ENCODE measurements at regions not wholly inside any gene's neighbourhood (a gene's known extent, or its start where the extent isn't known, plus 50 kb on each side); places are given as distances from the start of the nearest gene placed in this dataset.
"Not testable (repeated sequence)": the region's sequence is repeated elsewhere in the genome, so short reads cannot be mapped to it uniquely, and the experiment has no call there.

DNA sequence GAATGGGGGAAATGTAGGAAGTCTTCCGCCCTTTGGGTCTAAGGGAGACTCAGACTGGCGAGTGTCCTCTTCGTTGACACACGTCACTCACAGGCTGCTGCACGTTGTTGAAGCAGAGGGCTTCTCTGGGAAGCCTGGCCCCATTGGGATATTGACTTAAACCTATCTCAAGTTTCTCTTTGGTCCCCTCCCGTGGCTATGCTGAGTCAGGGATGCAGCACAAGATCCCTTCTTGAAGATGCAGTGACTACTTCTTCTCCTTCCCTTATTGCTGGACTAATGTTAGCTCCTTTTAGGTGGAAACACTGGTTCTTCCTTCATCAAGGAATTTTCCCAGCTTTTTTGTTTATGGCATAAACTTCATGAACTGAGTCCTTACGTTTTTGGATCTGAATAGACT lies 89.8 kb upstream of the CCDC71L start:
- FAIRE-seq = no peak

DNA sequence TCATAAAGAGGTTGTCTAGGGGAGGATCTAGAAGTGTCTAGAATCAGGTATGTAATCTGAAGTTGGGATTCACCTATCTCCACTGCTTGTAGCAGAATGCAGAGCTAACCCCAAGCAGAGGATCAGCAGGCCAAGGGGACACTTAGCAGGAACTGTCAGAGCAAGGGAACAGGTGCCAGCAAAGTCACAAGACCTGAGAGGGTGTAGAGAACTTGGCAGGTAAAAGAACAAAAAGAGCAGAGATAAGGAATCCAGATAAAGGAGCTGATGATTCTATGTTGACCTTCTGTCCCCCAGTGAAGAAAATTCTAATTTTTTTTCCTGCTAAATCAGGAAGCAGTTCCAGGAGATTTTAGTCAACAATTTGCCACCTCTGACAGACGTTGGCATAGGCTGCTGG lies 91.4 kb upstream of the CCDC71L start:
- no peak for FAIRE-seq

DNA sequence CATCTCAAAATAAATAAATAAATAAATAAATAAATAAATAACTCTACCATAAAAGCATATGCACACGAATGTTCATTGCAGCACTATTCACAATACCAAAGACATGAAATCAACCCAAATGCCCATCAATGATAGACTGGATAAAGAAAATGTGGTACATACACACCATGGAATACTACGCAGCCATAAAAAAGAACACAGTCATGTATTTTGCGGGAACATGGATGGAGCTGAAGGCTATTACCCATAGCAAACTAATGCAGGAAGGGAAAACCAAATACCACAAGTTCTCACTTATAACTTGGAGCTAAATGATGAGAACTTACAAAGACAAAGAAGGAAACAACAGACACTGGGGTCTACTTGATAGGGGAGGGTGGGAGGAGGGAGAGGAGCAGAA lies 94.1 kb upstream of the CCDC71L start:
- not testable (repeated sequence) for FAIRE-seq

DNA sequence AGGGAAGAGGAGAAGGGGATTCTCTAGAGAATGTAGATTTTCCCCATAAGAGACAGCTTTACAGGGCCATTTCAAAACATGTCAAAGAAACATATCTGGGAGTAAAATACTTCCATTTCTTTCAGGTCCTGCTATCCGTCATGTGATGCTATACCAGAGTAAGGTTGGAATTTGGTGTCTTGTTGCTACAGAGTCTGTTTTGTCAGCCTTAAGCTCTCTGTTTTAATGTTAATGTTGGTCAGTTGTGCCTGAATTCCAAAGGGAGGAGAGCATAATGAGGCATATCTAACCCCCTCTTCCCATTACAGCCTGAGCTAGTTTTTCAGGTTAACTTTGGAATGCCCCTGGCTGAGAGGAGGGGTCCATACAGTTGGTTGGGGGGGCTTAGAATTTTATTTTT lies 94.7 kb upstream of the CCDC71L start:
- FAIRE-seq = no peak

DNA sequence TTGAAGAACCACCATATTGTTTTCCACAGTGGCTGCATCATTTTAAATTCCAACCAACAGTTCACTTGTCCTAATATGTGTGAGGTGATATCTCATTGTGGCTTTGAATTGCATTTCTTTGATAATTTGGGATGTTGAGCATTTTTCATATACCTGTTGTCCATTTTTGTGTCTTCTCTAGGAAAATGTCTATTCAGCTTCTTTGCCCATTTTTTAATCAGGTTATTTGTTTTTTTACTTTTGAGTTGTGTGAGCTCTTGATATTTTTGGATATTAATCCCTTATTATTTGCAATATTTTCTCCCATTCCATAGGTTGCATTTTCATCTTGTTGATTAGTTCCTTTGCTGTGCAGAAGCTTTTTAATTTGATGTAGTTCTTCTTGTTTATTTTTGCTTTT lies 95.1 kb upstream of the CCDC71L start:
- no peak for FAIRE-seq

DNA sequence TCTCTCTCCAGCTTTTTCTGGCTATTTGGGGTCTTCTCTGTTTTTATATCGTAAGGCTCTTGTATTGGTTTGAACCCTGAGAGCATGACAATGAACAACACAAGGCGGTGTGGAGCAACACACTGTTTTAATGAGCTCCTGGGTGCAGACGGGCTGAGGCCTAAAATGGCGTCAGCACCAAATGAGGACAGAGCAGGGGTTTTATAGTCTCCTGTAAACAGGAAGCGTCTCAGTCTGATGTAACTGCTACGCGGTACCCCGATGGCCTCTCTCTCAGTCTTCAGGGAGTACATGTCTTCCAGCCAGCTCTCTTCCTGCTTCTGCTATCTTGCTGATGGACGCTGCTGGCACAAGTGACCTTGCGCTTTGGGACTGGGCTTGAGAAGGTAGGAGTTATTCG lies 95.9 kb upstream of the CCDC71L start:
- no peak for FAIRE-seq

DNA sequence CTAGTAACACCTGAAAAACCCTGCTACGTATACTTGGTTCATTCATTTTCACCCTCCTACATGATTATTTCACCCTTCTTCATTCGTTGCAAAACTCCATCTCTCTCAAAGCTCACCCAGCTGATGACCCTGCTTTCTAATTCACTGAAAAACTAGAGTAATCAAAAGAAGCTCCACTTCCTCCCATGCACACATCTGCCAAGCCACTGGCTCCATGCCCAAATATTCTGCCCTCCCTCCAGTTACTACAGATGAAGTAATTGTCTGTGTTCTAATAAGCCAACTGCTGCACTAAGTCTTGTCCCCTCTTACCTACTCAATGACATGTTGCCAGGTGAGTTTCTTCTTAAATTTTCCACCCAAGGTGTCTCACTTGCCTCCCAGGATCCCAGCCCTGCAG lies 96.9 kb upstream of the CCDC71L start:
- no peak for FAIRE-seq

DNA sequence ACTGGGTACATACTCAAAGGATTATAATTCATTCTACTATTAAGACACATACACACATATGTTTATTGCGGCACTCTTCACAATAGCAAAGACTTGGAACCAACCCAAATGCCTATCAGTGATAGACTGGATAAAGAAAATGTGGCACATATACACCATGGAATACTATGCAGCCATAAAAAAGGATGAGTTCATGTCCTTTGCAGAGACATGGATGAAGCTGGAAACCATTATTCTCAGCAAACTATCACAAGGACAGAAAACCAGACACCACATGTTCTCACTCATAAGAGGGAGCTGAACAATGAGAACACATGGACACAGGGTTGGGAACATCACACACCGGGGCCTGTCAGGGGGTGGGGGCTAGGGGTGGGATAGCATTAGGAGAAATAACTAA lies 101.9 kb upstream of the CCDC71L start:
- FAIRE-seq = not testable (repeated sequence)

DNA sequence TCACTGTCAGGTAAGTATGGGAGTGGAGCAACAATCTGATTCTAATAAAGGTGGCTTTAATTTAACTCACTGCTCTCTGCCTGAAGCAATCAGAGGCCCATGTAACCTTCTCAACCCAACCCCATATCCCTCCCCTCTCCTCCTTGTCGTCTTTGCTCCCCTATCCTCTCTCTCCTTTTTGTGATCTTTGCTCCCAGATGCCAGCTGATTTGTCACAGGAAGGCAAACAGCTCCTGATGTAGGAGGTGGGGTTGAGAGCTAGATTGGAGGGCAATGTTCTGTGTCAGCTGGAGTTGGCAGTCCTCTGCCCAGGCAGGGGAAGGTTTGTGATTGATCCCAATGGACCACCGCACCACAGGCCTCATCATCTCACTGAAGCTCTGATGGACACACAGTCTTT lies 101.4 kb upstream of the PIK3CG start:
- no peak for FAIRE-seq

DNA sequence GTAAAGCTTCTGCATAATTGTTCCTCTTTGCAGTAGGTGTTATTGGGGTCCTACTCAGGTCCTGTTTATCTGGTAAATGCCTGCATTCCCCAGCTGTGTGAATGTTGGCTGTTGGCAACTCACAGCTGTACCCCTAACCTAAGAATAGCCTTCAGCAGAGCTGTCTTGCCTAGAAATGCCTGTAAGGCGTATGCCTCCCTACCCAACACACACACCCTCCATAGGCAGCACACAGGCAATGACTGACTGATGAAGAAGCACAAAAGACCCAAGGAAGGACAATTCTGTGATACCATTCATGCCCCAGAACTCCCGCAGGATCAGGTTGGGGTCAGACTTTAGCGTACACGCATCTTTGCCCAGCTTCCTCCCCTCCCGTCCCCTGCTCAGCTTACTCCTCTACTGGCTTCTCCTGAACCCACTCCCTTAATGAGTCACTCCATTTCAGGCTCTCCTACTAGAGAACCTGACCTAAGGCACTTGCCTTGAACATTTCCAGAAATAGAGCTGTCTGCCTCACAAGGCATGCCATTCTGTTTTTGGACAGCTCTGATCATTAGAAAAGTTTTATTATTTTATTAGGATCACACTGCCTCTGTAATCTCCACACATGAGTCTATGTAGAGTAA lies 99.2 kb upstream of the PIK3CG start:
- FAIRE-seq = no peak

DNA sequence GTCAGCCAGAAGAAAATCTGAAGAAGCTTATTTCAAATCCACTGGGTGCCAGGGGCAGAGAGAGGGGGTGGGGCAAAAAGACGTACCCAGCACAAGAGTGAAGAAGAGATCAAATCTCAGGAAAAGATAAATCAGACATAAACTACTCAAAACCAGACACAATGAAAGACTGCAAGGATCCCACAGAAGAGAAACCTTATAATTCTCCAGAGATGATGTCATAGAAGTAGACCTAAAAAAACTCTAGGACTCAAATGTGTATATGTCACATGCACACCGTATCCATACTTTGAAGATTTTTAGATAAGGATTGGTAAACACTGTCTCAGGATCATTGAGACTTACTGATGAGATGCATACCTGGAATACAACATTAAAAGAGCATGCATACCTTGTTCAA lies 98.5 kb upstream of the PIK3CG start:
- FAIRE-seq = no peak

DNA sequence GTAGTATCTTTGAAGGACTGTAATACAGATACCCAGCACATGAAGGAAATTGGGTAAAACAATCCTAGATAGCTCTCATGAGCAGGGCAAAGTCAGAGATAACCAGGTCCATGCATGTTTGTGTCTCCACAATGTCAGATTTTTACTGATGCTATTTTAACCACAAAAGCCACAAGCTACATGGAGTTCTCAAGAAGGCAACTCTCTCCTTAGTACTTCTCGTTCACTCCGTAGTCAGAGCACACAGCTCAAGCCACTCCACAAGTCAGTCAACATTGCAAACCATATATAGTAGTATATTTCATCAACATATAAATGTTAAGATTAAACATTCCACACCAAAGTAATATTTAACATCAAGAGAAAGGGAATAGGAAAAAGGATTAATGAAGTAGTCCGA lies 98.0 kb upstream of the PIK3CG start:
- no peak for FAIRE-seq

DNA sequence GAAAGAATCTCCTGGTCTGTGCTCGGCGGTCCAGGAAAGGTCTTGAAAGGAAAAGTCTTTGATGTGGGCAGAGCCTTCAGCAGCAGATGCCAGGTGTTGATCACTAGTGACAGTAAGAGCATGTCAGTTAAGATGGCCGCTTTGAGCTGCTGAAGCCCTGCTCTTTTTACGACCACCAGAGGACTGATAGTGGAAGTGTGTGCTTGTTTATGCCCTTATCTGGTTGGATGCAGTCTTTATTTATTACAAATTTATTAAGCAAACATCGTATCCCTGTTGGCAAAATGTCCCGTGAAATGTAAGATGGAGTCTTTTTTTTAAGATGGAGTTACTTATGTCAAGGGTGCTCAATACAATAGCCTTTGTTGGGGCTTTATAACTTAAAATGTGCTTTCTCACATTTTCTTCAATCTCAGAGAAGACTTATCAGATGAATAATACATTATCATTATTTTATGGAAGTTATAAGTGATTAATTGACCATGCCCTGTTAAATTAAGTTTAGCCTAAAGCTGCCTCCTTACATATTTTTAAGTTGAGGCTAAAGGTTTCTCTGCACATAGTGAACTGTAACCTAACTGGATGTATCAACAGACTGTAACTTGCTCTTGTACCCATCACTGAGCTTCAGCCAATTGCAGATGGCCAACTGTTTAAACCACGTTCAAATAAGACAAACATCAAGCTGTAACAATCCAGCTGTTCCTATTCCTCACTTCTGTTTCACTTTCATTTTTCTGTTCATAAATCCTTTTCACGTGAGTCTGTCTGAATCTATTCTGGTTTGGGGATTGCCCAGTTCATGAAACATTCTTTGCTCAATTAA lies 97.4 kb upstream of the PIK3CG start:
- FAIRE-seq = no peak

DNA sequence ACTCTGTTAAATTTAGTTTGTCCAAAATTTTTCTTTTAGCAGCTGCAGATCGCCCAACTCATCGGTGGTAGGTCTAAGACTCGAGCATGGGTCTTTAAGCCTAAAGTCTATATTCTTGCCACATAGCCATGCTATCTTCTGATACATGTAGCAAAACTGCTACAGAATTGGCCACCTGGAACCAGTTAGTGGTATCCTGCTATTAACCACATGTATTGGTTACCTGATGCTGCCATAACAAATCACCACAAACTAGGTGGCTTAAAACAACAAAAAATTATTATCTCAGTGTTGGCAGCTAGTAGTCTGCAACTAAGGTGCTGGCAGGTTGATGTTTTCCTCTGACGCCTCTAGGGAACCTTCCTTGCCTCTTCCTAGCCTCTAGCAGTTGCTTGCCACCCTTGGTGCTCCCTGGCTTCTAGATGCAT lies 96.7 kb upstream of the PIK3CG start:
- no peak for FAIRE-seq

DNA sequence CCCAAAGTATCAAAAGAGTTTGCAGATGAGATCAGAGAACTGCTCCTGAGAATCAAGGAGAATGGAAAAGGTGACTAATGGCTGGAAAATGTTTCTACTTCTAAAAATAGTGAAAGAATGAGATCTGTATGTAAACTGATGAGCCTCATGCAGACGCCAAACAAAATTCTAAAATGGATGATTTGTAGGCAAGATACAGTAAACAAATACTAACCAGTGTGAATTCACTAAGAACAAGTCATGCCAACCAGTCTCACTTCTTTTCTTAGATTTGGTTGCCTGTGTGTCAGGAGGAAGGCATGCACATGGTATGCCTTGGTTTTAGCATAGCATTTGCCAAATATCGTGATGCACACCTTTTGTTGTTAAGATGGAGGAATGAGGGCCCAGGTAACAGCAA lies 94.9 kb upstream of the PIK3CG start:
- no peak for FAIRE-seq

DNA sequence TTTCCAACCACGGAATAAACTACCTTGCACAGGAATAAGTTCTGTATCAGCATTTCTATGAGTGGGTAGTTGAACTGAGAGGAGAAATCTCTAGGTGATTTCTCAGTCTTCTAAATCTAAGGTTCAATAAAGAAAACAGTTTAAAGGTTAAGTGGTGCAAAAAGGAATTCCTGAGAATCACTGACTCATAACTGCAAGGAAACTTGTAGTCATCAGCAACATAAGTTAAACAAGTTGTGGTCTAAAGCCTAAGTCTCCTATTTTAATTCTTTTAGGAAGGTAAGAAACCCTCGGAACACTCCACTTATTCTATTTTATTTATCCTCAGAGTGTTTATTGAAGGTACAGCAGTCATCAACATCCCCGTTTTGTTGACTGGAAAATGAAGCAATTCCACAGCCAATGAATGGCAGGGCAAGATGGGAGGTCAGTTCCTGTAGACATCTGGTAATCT lies 92.4 kb upstream of the PIK3CG start:
- FAIRE-seq = no peak

DNA sequence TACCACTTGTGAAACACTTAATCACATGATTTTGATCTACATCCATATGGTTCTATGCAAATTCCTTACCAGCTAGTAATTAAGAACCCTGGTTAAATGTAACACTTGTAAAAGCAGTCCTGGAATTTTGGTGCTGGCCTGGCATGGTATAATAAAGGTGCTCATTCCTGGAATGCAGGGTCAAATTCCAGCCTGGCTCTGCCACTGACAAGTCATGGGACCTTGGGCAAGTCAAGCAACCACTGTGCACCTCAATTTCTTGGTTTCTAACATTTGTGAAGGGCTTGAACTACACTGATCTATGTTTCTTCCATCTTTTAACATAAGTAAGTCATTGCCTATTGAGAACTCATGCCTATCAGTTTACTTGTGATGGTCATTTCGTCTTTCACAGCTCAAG lies 91.9 kb upstream of the PIK3CG start:
- no peak for FAIRE-seq

DNA sequence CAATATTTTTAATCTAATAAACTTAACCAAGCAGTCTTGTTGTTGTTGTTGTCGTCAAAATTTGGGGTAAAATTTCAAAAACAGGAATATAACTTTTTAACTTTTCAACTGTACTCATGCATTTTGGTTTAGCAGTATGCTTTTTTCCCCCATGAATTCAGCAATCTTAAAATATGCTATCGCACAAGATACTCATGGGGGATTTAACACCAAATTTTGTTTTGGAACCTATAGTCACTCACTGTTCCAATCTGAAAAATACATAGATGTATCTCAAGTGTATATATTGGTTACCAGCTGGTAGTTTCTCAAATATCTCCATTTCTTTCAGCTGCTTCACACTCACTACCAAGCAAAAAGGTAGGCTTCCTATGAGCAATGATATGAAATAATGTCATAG lies 91.4 kb upstream of the PIK3CG start:
- FAIRE-seq = no peak

DNA sequence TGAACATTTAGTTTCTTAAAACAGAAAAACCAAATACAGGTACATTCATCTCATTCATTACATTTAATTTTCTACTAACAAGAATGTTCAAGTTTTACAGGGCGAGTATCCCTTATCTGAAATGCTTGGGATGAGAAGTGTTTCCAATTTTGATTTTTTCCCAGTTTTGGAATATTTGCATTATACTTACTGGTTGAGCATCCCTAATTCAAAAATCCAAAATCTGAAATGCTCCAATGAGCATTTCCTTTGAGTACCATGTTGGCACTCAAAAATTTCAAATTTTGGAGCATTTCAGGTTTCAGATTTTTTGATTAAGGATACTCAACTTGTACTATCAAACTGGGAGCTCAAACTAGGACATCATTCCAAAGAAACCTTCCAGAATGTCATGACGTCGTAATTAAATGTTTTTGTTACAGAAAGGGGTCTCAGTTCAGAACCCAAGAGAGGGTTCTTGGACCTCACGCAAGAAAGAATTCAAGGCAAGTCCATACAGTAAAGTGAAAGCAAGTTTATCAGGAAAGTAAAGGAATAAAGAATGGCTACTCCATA lies 90.8 kb upstream of the PIK3CG start:
- no peak for FAIRE-seq

DNA sequence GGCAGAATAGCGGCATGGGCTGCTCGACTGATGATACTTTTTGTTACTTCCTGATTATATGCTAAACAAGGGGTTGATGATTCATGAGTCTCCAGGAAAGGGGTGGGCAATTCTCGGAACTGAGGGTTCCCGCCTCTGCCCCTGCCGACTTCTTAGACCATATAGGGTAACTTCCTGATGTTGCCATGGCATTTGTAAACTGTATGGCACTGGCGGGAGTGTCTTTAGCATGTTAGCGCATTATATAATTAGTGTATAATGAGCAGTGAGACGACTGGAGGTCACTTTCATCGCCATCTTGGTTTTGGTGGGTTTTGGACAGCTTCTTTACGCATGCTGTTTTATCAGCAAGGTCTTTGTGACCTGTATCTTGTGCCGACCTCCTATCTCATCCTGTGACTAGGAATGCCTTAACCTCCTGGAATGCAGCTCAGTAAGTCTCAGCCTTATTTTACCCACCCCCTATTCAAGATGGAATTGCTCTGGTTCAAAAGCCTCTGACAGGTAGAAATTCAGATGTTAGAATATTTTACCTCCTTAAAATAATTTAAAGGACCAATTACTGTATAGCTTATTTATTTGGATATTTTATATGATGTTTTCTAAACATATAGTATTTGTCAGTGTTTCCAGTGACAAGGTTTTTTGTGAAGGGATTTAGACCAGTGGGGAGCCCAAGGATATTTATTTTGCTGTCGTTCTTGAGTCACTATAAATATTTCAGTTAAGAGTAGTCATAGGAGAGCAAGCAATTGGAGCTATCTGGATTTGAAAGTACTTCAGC lies 90.1 kb upstream of the PIK3CG start:
- FAIRE-seq = no peak

DNA sequence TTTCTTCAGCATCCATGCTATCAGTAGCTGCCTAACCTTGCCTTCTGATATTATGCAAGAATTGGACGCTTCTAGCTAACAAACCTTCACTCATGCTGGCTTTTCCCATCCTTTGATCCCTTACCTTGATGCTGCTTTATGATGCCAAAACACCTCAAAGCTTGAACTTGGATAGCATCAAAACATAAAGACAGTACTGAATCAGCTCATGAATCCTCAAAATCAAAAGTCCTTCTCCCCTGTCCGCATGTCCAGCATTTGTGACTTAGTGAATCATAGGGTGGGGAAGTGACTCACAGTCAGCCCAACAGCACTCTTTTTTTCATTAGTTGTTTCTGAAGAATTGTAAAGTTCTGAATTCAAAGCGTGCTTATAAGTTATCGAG lies 89.5 kb upstream of the PIK3CG start:
- FAIRE-seq = no peak

DNA sequence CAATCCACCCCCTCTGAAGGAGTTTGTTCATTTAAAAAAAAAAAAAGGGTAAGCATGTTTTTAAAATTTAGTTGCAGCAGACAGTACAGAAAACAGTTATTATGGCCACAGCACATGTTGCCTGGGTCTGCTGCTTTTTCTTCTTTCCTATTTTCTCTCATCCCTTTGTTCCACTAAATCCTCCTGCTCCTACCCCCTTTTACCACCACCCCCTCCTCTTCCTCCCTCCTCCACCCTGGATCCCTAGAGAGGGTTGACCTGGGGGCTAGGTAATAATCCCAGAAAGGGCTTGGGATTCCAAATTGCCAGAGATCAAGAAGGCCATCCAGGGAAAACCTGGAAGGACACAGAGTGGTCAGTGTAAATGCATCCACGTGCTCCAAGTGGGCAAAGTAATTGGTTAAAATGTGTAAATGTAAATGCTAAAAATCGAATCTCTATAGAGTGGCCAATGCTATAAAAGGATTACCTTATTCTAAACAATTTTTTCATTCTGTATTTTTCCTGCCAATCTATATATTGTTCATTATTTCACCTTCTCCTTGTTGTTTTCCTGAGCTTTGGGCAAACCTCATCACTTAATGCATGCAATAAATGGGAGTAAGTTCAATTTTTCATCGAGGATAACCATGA lies 89.0 kb upstream of the PIK3CG start:
- FAIRE-seq = no peak

Data from endometrium (tissue), 2 donors.